ENCODE measurements at regions not wholly inside any gene's neighbourhood (a gene's known extent, or its start where the extent isn't known, plus 50 kb on each side); places are given as distances from the start of the nearest gene placed in this dataset.

- TF ChIP-seq EZH2 (IDR thresholded peaks at IDR 0.05; ENCODE audit: low read depth) (no peak), CTCF (conservative IDR thresholded peaks at IDR 0.05) (no peak)
These were observed 169.3 kb upstream of the OSR1 start for GRCh38 chr2:19527771-19528170.
